Fibroblast of villous mesenchyme (primary cell): ENCODE measurements at regions not wholly inside any gene's neighbourhood (a gene's known extent, or its start where the extent isn't known, plus 50 kb on each side); places are given as distances from the start of the nearest gene placed in this dataset.

Source experiments
- DNase-seq: peaks from one replicate; pipeline ENCODE4 v3.0.0-alpha.2; 2010; ENCODE audit warnings: low read depth
- H3K4me3 ChIP-seq: 2 replicates; pipeline ENCODE4 v1.5.1; 2011; ENCODE audit warnings: low read depth, mild to moderate bottlenecking, low read length
- TF ChIP-seq, protein P1 (sequence below): IDR thresholded peaks from 2 replicates; pipeline ENCODE4 v1.5.1; 2012; ENCODE audit warnings: low read depth, mild to moderate bottlenecking, low read length; ENCODE audit not compliant: insufficient read depth

DNA sequence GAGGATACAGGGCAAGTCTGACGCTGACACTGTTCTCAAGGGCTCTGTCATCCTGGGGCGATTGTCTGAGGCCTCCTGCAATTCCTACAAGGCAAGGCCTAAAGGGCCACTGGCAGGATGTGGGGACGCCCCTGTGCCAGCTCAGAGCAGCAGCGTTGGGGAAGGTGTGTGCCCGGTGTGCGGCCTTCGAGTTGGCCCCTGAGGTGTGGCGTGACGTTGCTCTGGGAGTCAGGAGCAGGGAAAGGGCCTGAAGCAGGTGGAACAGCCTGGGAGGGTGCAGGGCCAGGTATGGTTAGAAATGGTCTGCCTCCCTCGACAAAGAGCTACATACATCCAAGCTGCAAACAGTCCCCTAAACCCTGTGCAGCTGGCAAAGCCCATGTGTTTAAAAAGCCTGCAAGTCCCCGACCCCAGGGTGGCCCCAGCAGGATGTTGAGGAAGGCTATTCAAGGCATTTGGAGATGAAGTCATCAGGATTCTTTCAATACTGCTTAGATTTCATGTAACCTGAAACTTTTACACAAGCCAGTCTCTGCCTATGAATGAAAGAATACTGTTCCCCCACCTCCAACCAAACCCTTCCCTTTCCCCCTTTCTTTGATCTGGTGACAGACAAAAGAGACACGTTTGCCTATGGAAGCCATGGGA is 142.5 kb upstream of the TNS3 start:
- DNase-seq = peak; percentile 89
- TF ChIP-seq, protein P1, sequence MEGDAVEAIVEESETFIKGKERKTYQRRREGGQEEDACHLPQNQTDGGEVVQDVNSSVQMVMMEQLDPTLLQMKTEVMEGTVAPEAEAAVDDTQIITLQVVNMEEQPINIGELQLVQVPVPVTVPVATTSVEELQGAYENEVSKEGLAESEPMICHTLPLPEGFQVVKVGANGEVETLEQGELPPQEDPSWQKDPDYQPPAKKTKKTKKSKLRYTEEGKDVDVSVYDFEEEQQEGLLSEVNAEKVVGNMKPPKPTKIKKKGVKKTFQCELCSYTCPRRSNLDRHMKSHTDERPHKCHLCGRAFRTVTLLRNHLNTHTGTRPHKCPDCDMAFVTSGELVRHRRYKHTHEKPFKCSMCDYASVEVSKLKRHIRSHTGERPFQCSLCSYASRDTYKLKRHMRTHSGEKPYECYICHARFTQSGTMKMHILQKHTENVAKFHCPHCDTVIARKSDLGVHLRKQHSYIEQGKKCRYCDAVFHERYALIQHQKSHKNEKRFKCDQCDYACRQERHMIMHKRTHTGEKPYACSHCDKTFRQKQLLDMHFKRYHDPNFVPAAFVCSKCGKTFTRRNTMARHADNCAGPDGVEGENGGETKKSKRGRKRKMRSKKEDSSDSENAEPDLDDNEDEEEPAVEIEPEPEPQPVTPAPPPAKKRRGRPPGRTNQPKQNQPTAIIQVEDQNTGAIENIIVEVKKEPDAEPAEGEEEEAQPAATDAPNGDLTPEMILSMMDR = no peak
- no peak overlapping the region for H3K4me3 ChIP-seq

DNA sequence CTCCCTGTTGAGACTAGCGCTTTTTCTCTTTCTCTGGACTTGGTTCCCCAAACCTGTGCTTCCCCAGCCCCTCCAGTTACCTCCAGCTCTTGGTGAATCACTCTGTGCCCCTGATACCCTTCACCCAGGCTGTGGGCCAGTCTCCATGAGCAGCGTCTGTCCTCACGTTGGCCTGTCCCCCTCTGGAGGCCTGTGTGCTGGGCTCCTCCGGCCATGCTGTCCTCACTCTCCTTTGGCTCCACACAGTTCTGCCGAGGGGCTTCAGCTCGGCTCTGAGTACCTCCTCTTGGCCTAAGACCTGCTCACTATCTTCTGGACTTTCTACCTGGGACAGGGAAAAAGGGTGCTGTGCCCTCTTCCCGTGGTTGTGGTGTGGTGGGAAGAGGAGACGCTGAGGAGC is 140.2 kb upstream of the TNS3 start:
- DNase-seq = no peak
- no peak overlapping the region for H3K4me3 ChIP-seq
- TF ChIP-seq, protein P1 = no peak

DNA sequence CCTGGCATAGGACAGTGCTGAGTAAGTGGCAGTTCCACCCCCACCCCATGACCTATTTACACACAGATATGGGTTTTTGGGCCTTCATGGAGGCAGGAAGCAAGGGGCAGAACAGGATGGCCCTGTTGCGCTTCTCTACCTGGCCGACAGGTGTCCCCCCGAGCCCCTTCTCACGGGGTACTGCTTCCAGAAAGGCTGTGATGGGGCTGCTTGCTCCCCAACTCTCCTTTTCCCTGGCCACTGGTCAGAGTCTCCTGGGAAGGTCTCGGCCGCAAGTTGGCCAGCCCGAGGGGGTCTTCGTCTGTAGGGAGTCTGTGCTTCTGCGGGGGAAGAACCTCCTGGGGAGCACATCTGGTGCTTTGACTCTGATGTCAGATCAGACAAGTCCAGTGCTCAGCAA is 139.8 kb upstream of the TNS3 start:
- H3K4me3 ChIP-seq = no peak overlapping the region
- DNase-seq = no peak
- TF ChIP-seq, protein P1 = no peak

DNA sequence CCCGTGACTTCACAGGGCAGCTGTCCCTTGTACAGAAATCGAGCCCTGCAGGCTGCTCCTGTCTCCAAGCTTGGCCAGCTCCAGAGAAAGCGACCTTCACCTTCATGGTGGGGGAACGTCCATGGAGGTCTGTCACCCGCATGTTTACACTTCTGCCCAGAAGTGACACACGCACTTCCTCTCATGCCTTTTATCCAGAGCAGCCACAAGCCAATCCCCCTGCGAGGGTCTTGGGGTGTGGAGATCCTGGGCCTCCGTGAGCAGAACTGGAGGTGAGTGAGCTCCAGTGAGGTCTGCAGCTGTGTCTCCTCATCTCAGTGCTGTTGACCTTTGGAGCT is 139.0 kb upstream of the TNS3 start:
- TF ChIP-seq, protein P1 = no peak
- no peak for DNase-seq
- no peak overlapping the region for H3K4me3 ChIP-seq

DNA sequence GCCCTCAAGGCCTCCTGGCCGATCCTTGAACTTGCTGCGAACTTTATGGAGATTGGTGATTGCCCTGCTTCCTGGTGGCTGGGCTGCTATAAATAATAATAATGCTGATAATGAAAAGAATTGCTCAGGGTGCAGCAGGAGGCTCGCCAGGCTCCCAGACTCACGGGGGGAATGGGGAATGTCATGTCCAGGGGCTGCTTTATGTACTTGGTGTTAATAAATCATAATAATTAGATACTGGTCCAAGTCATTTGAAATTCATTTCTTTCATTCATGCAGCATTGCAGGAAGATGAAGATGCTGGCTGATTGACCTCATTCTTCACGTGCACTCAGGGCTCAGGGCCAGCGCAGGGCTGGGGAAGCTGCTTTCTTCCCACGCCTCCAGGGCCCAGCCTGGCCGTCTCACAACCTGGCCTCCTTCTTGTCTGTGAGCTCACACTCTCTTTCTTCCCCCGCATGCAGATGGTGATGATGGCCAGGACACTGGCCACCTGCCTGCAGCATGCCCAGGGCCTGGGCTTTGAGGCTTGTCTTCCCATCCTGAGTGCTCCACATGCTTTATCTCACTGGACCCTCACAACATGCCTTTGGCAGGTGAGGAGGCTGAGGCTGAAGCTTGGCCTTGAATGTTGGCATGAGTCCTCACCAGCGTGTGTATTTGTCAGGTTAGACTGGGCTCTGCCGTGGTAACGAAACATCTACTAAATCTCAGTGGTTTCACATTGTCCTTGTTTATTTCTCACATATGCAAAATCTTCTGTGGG is 138.4 kb upstream of the TNS3 start:
- H3K4me3 ChIP-seq = no peak overlapping the region
- DNase-seq = peak; percentile 88
- TF ChIP-seq, protein P1 = no peak

DNA sequence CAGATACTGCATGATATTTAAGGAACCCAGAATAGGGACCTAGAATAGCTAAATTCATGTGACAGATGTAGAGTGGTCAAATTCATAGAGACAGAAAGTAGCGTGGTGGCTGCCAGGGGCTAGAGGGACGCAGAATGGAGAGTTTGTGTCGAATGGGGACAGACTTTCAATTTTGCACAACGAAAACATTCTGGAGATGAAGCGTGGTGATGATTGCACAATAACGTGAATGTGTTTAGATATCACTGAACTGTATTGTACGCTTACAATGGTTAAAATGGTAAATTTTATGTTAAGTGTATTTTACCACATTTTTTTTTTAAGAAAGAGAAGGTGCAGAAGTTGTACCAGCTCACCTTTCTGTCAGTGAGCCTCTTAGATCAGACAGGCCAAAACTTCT is 137.8 kb upstream of the TNS3 start:
- DNase-seq = peak; percentile 29
- TF ChIP-seq, protein P1 = no peak
- no peak overlapping the region for H3K4me3 ChIP-seq
